PC-3 (cell line): ENCODE measurements at regions not wholly inside any gene's neighbourhood (a gene's known extent, or its start where the extent isn't known, plus 50 kb on each side); places are given as distances from the start of the nearest gene placed in this dataset.

Source experiments
- EZH2phosphoT487 ChIP-seq: fragments of 300-600 bp; sonication (generic); IDR thresholded peaks from 2 replicates; pipeline ENCODE4 v1.6.1; 2018; ENCODE audit warnings: mild to moderate bottlenecking, antibody characterized with exemption, low read length, borderline replicate concordance
- TF ChIP-seq, protein P1 (sequence below): fragments of 300-600 bp; sonication (generic); conservative IDR thresholded peaks from 2 replicates; pipeline ENCODE4 v1.5.1; 2017; ENCODE audit warnings: antibody characterized with exemption, low read depth, mild to moderate bottlenecking, low read length

DNA sequence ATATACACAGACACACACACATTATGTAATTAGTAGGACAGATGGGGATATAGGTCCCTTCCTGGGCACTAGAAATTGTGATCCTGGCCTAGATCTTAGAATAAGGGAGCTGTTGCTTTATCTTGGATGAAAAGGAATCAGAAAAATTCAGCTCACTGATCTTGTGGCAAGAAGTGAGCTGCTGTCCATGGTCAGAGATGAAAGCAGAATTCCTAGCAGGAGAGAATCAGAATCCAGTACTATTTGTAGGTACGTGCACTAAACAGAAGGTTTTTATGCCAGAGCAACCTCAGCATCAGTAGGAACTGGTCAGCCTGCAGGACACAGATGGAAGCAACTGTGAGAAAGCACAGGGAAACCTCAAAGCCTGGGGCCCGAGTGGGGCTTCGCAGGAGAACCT lies 549.2 kb upstream of the POM121L12 start:
- TF ChIP-seq EZH2phosphoT487 = no peak
- TF ChIP-seq, protein P1, sequence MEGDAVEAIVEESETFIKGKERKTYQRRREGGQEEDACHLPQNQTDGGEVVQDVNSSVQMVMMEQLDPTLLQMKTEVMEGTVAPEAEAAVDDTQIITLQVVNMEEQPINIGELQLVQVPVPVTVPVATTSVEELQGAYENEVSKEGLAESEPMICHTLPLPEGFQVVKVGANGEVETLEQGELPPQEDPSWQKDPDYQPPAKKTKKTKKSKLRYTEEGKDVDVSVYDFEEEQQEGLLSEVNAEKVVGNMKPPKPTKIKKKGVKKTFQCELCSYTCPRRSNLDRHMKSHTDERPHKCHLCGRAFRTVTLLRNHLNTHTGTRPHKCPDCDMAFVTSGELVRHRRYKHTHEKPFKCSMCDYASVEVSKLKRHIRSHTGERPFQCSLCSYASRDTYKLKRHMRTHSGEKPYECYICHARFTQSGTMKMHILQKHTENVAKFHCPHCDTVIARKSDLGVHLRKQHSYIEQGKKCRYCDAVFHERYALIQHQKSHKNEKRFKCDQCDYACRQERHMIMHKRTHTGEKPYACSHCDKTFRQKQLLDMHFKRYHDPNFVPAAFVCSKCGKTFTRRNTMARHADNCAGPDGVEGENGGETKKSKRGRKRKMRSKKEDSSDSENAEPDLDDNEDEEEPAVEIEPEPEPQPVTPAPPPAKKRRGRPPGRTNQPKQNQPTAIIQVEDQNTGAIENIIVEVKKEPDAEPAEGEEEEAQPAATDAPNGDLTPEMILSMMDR = no peak
